ENCODE measurements at regions not wholly inside any gene's neighbourhood (a gene's known extent, or its start where the extent isn't known, plus 50 kb on each side); places are given as distances from the start of the nearest gene placed in this dataset.

GRCh38 chr6:98672681-98673475, 161.5 kb upstream of the POU3F2 start:
- TF ChIP-seq CTCF (IDR thresholded peaks at IDR 0.05; ENCODE audit: insufficient read depth, low read length): no peak
- no peak for TF ChIP-seq POLR2AphosphoS5 (IDR thresholded peaks at IDR 0.05; ENCODE audit: low read depth)

Data from HL-60 (cell line).